H1 (cell line): ENCODE measurements at regions not wholly inside any gene's neighbourhood (a gene's known extent, or its start where the extent isn't known, plus 50 kb on each side); places are given as distances from the start of the nearest gene placed in this dataset.
A peak's percentile ranks its signal among the peaks of the same experiment; 100 is the strongest.

Experiments used
- CTCF ChIA-PET: fragments of 300-600 bp; sonication (Branson Sonifier 250); formaldehyde crosslinking; loops from one replicate; lab custom pipeline; 2021; ENCODE audit not compliant: partially characterized antibody; lab: Charles Lee
- POLR2A ChIA-PET: fragments of 300-600 bp; sonication (Branson Sonifier 250); formaldehyde crosslinking; loops from one replicate; lab custom pipeline; 2021; ENCODE audit warnings: inconsistent platforms; ENCODE audit not compliant: partially characterized antibody; lab: Charles Lee
- DNase-seq, 2 experiments: peaks; one replicate each; pipeline versions ENCODE4 v3.0.0 to v3.0.0-alpha.2; 2010 to 2022; ENCODE audit warnings: low spot score in 2 of 2, low read depth in 1 of 2, mixed read lengths in 1 of 2
- FAIRE-seq: peaks from 2 replicates; lab custom pipeline; 2011; peaks lifted over from hg19 to GRCh38; lab: Jason Lieb, UNC
- H2AFZ ChIP-seq: 2 replicates; pipeline ENCODE4 v1.8.1; 2012; ENCODE audit warnings: low read length, inconsistent platforms
- H2AK5ac ChIP-seq: 2 replicates; pipeline ENCODE4 v1.6.1; 2013; ENCODE audit warnings: low read depth, low read length
- H2BK120ac ChIP-seq: replicated peaks from 2 replicates; pipeline ENCODE3; 2013; ENCODE audit warnings: low read depth, low read length, inconsistent platforms
- H2BK12ac ChIP-seq: 2 replicates; pipeline ENCODE4 v1.6.1; 2013; ENCODE audit warnings: low read depth, low read length
- H2BK15ac ChIP-seq: 2 replicates; pipeline ENCODE4 v1.6.1; 2013; ENCODE audit warnings: low read length
- H2BK20ac ChIP-seq: 2 replicates; pipeline ENCODE4 v1.6.1; 2013; ENCODE audit warnings: low read length
- H2BK5ac ChIP-seq: 2 replicates; pipeline ENCODE4 v1.6.1; 2013; ENCODE audit warnings: low read depth, low read length
- H3K14ac ChIP-seq: 2 replicates; pipeline ENCODE4 v1.6.1; 2013; ENCODE audit warnings: inconsistent platforms; ENCODE audit not compliant: insufficient read length
- H3K18ac ChIP-seq: 2 replicates; pipeline ENCODE4 v1.6.1; 2013; ENCODE audit warnings: low read length; ENCODE audit errors: extremely low read depth
- H3K23ac ChIP-seq: 2 replicates; pipeline ENCODE4 v1.6.1; 2013; ENCODE audit warnings: inconsistent platforms; ENCODE audit not compliant: insufficient read length
- H3K23me2 ChIP-seq: 2 replicates; pipeline ENCODE4 v1.6.1; 2013; ENCODE audit warnings: low read depth, low read length
- H3K27ac ChIP-seq: 2 replicates; pipeline ENCODE4 v1.6.1; 2011; ENCODE audit warnings: low read depth, low read length, inconsistent platforms
- H3K27me3 ChIP-seq, 4 experiments: replicated peaks in 1 of 4; 1 replicate in 1 of 4; 2 replicates in 3 of 4; pipeline versions ENCODE4 v1.6.1 to v1.8.1; 2011 to 2013; ENCODE audit warnings: low read length in 3 of 4, mild to moderate bottlenecking in 3 of 4, inconsistent platforms in 2 of 4, mixed read lengths in 2 of 4, moderate library complexity in 1 of 4; ENCODE audit not compliant: control insufficient read depth in 3 of 4, insufficient read depth in 3 of 4; ENCODE audit errors: extremely low read depth in 1 of 4
- H3K36me3 ChIP-seq, 4 experiments: 2 replicates each; pipeline versions ENCODE4 v1.6.1 to v1.8.1; 2011 to 2013; ENCODE audit warnings: mild to moderate bottlenecking in 4 of 4, low read length in 3 of 4, moderate library complexity in 2 of 4, control low read depth in 1 of 4, inconsistent platforms in 1 of 4; ENCODE audit not compliant: insufficient read depth in 4 of 4, control insufficient read depth in 2 of 4
- H3K4ac ChIP-seq: replicated peaks from 2 replicates; pipeline ENCODE3; 2013; ENCODE audit warnings: low read length, low read depth, mixed read lengths, inconsistent platforms; ENCODE audit not compliant: insufficient read length
- H3K4me1 ChIP-seq, 4 experiments: replicated peaks in 1 of 4; 1 replicate in 1 of 4; 2 replicates in 3 of 4; pipeline versions ENCODE4 v1.6.1 to v1.8.1; 2011 to 2013; ENCODE audit warnings: low read length in 3 of 4, inconsistent platforms in 2 of 4, mixed read lengths in 1 of 4; ENCODE audit not compliant: insufficient read depth in 4 of 4, control insufficient read depth in 3 of 4
- H3K4me2 ChIP-seq, 2 experiments: 2 replicates each; pipeline versions ENCODE4 v1.6.1 to v1.8.1; 2011 to 2013; ENCODE audit warnings: low read depth in 2 of 2, low read length in 2 of 2, control low read depth in 1 of 2, inconsistent platforms in 1 of 2, mild to moderate bottlenecking in 1 of 2; ENCODE audit not compliant: insufficient read depth in 1 of 2
- H3K4me3 ChIP-seq, 4 experiments: fragments of 200-600, 300-600 bp in 1 of 4; sonication (generic), shearing (Covaris generic), sonication (Bioruptor Twin) in 1 of 4; 2 replicates each; pipeline versions ENCODE4 v1.5.1 to v1.8.1; 2011 to 2016; ENCODE audit warnings: low read length in 4 of 4, low read depth in 3 of 4, control low read depth in 2 of 4, inconsistent platforms in 2 of 4, mild to moderate bottlenecking in 2 of 4, mixed read lengths in 1 of 4, moderate library complexity in 1 of 4; ENCODE audit not compliant: insufficient read depth in 2 of 4; ENCODE audit errors: extremely low read depth in 1 of 4
- H3K56ac ChIP-seq: replicated peaks from 2 replicates; pipeline ENCODE3; 2013; ENCODE audit warnings: low read depth, mild to moderate bottlenecking, mixed read lengths, low read length, inconsistent platforms; ENCODE audit not compliant: insufficient read length
- H3K79me1 ChIP-seq: 2 replicates; pipeline ENCODE4 v1.6.1; 2013; ENCODE audit warnings: low read depth, low read length, control low read depth
- H3K79me2 ChIP-seq, 2 experiments: 2 replicates each; pipeline versions ENCODE4 v1.6.1 to v1.8.1; 2012 to 2013; ENCODE audit warnings: low read length in 2 of 2, mild to moderate bottlenecking in 2 of 2, inconsistent platforms in 1 of 2; ENCODE audit not compliant: insufficient read depth in 2 of 2, control insufficient read depth in 1 of 2
- H3K9ac ChIP-seq, 4 experiments: replicated peaks in 1 of 4; 1 replicate in 1 of 4; 2 replicates in 3 of 4; pipeline versions ENCODE4 v1.6.1 to v1.8.1; 2011 to 2013; ENCODE audit warnings: low read depth in 3 of 4, low read length in 3 of 4, control low read depth in 2 of 4, mild to moderate bottlenecking in 2 of 4, moderate library complexity in 2 of 4, inconsistent platforms in 1 of 4; ENCODE audit errors: extremely low read depth in 1 of 4
- H3K9me3 ChIP-seq, 2 experiments: 2 replicates each; pipeline versions ENCODE4 v1.6.1 to v1.8.1; 2012 to 2013; ENCODE audit warnings: mild to moderate bottlenecking in 2 of 2, moderate library complexity in 2 of 2, control low read depth in 1 of 2, inconsistent platforms in 1 of 2, low read depth in 1 of 2, low read length in 1 of 2, mixed read lengths in 1 of 2; ENCODE audit not compliant: insufficient read depth in 2 of 2
- H4K20me1 ChIP-seq, 2 experiments: replicated peaks in 1 of 2; 2 replicates each; pipeline versions ENCODE3 to v1.8.1; 2011 to 2013; ENCODE audit warnings: inconsistent platforms in 2 of 2, low read length in 2 of 2, mild to moderate bottlenecking in 1 of 2; ENCODE audit not compliant: insufficient read depth in 2 of 2, control insufficient read depth in 1 of 2
- H4K5ac ChIP-seq: 2 replicates; pipeline ENCODE4 v1.6.1; 2013; ENCODE audit warnings: low read length, low read depth, mixed read lengths, inconsistent platforms; ENCODE audit not compliant: insufficient read length
- H4K8ac ChIP-seq: 2 replicates; pipeline ENCODE4 v1.8.0; 2013; ENCODE audit warnings: mild to moderate bottlenecking, moderate library complexity, low read length, inconsistent platforms; ENCODE audit not compliant: insufficient read depth; ENCODE audit errors: extremely low read depth
- H4K91ac ChIP-seq: replicated peaks from 2 replicates; pipeline ENCODE3; 2013; ENCODE audit warnings: low read length, mixed read lengths, inconsistent platforms; ENCODE audit not compliant: insufficient read length
- ATF3 ChIP-seq: IDR thresholded peaks from 2 replicates; pipeline ENCODE4 v1.6.1; 2011; ENCODE audit warnings: low read depth, mild to moderate bottlenecking, low read length; ENCODE audit not compliant: insufficient read depth
- BCL11A ChIP-seq, 2 experiments: IDR thresholded peaks; one replicate each; pipeline ENCODE4 v1.6.1; 2011; ENCODE audit warnings: low read depth in 2 of 2, low read length in 2 of 2, mild to moderate bottlenecking in 2 of 2
- CREB1 ChIP-seq: IDR thresholded peaks from 2 replicates; pipeline ENCODE4 v1.6.1; 2012; ENCODE audit warnings: inconsistent platforms
- MAFK ChIP-seq: IDR thresholded peaks from 2 replicates; pipeline ENCODE4 v1.6.1; 2012; ENCODE audit warnings: low read depth, mild to moderate bottlenecking, improper control_type of control experiment, low read length
- POLR2AphosphoS5 ChIP-seq: IDR thresholded peaks from 2 replicates; pipeline ENCODE4 v1.6.1; 2011; ENCODE audit warnings: low read depth, low read length
- RXRA ChIP-seq: IDR thresholded peaks from 2 replicates; pipeline ENCODE4 v1.6.1; 2011; ENCODE audit warnings: low read depth, mild to moderate bottlenecking, low read length, moderate library complexity; ENCODE audit not compliant: insufficient read depth
- SP2 ChIP-seq: IDR thresholded peaks from 2 replicates; pipeline ENCODE4 v1.6.1; 2012; ENCODE audit warnings: mild to moderate bottlenecking, low read length, inconsistent platforms
- SP4 ChIP-seq: IDR thresholded peaks from 2 replicates; pipeline ENCODE4 v1.6.1; 2012; ENCODE audit warnings: low read length, inconsistent platforms
- YY1 ChIP-seq: IDR thresholded peaks from 2 replicates; pipeline ENCODE4 v1.6.1; 2011; ENCODE audit warnings: low read depth, mild to moderate bottlenecking, low read length
- WGBS, 2 experiments: shearing (Covaris generic) in 1 of 2; methylation state at CpG; one replicate each; pipeline versions ENCODE4 v1.1.6 to v1.1.7; 2013 to 2015; ENCODE audit warnings: low lambda C conversion rate in 2 of 2, mixed read lengths in 2 of 2, inconsistent platforms in 1 of 2, low coverage in 1 of 2, missing lambda C conversion rate in 1 of 2; ENCODE audit not compliant: insufficient replicate concordance in 2 of 2, insufficient coverage in 1 of 2, insufficient read length in 1 of 2; ENCODE audit errors: extremely low coverage in 1 of 2, missing lambda C conversion rate in 1 of 2; 5-methylcytosine and 5-hydroxymethylcytosine counted together

GRCh38 chr2:128524183-128524582 is 205.5 kb upstream of the HS6ST1 start:
- Histone ChIP-seq H4K8ac (no peak overlapping the region), H2BK20ac (no peak overlapping the region), H2BK5ac (no peak overlapping the region), H3K4me1 (peaks cover 0 to 2% (median 0%) of the 10 kb centered on the region in 4 experiments; a peak in 2 of 7 replicates), H3K27ac (no peak overlapping the region), H4K91ac (no peak overlapping the region), H3K79me1 (no peaks in the 10 kb centered on the region), H3K4me2 (no peak overlapping the region), H4K20me1 (no peaks in the 10 kb centered on the region), H3K9ac (no peak overlapping the region), H3K23me2 (no peaks in the 10 kb centered on the region), H2BK120ac (no peak overlapping the region), H2BK15ac (0 out of 2 replicates have a peak overlapping the region, but pooled peaks have one; percentile 83), H2AK5ac (no peak overlapping the region), H3K4me3 (no peak overlapping the region), H2AFZ (no peak overlapping the region), H3K79me2 (no peaks in the 10 kb centered on the region), H4K5ac (no peak overlapping the region), H3K18ac (no peak overlapping the region), H2BK12ac (no peak overlapping the region), H3K36me3 (no peaks in the 10 kb centered on the region), H3K23ac (no peak overlapping the region), H3K4ac (no peak overlapping the region), H3K56ac (no peak overlapping the region), H3K9me3 (no peaks in the 10 kb centered on the region), H3K27me3 (no peaks in the 10 kb centered on the region; a peak in 2 of 7 replicates), H3K14ac (no peak overlapping the region)
- ChIA-PET CTCF (interaction anchor here (1.3 to 5.3 kb wide), 3 partner anchors 11 to 55 kb away, joined by 3 to 17 read pairs (median 4); no protein-coding TSS in a partner anchor), POLR2A (no interaction called here)
- 91% methylated on average over 6 of the region's 6 CpGs; no CpG with 5 or more reads in 1 of the 2 experiments for WGBS, 2 experiments
- DNase-seq (no peak), FAIRE-seq (no peak)
- TF ChIP-seq SP2 = no peak
- TF ChIP-seq SP4 = no peak
- TF ChIP-seq CREB1 = no peak
- no peak for TF ChIP-seq ATF3
- no peak for TF ChIP-seq RXRA
- no peak for TF ChIP-seq POLR2AphosphoS5
- TF ChIP-seq MAFK = no peak
- TF ChIP-seq YY1 = no peak
- TF ChIP-seq BCL11A (IDR thresholded peaks at IDR 0.05; ENCODE audit: low read depth in 2 of 2, low read length in 2 of 2) = no peak
